ENCODE measurements at regions not wholly inside any gene's neighbourhood (a gene's known extent, or its start where the extent isn't known, plus 50 kb on each side); places are given as distances from the start of the nearest gene placed in this dataset.

GRCh38 chr2:23128684-23129292 is 256.2 kb upstream of the KLHL29 start:
- intact Hi-C loops (cut with DNase I) = no loop called here
- no peak for DNase-seq (ENCODE audit: low spot score)
- ATAC-seq = no peak

GRCh38 chr2:23131066-23131575 is 253.9 kb upstream of the KLHL29 start:
- ATAC-seq (no peak), DNase-seq (ENCODE audit: low spot score) (no peak)
- intact Hi-C loops (cut with DNase I) = no loop called here

- DNase-seq (ENCODE audit: low spot score) (no peak), ATAC-seq (no peak)
- intact Hi-C loops (cut with DNase I) = no loop called here
These were observed 253.0 kb upstream of the KLHL29 start for GRCh38 chr2:23132000-23132399.

- ATAC-seq (no peak), DNase-seq (ENCODE audit: low spot score) (no peak)
- intact Hi-C loops (cut with DNase I) = no loop called here
These were observed 252.0 kb upstream of the KLHL29 start for GRCh38 chr2:23132823-23133595.

DNA sequence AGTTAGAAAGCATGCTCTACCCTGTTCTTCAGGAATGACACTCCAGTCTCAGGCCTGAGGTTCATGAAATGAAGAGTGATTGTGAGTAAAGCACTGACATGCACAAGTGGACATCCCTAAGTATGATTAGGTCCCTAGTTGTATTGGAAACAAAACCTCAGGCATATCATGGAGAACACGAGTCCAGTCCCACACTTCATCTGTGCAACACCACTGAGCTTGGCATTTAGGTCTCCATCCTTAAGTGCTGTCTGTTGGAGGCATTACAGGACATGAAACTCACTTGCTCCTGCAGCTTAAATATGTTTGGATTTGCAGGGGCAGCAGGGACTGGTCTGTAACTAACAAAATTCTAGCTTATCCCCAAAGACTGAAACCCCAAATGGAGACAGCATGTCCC is 250.3 kb upstream of the KLHL29 start:
- intact Hi-C loops (cut with DNase I) = no loop called here
- ATAC-seq (no peak), DNase-seq (ENCODE audit: low spot score) (no peak)

DNA sequence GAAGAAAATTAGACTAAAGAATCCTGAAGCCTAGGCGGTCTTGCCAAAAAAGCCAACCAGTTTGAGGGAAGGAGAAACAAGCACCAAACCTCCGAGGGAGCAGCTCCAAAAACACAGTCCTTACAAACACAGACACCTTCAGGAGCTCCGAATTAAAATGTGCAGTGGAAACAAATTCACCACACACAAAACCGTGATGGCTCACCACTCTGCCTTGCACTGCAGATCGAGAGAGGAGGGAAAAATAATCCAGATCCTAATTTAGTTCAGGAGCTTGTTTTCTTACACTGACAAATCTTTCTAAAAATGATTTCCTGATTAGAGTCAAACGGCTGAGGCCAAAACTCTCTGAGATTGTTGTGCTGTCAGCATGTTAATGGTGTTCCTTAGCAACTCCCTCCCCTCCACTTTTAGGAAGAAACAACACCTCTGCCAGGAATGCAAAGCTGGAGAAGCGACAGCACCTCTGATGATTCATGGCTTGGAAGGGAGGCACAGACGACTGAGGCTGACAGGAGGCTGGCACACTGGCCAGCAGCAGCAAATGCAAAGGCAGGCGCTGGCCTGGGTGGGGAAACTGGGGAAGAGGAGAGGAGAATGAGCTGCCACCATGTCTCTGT is 249.4 kb upstream of the KLHL29 start:
- DNase-seq (ENCODE audit: low spot score) = no peak
- ATAC-seq = no peak
- intact Hi-C loops (cut with DNase I) = no loop called here

GRCh38 chr2:23137166-23137565 is 247.8 kb upstream of the KLHL29 start:
- DNase-seq (ENCODE audit: low spot score) (no peak), ATAC-seq (no peak)
- intact Hi-C loops (cut with DNase I) = no loop called here

- ATAC-seq (no peak), DNase-seq (ENCODE audit: low spot score) (no peak)
- intact Hi-C loops (cut with DNase I) = no loop called here
These were observed 246.3 kb upstream of the KLHL29 start for GRCh38 chr2:23138701-23139100.

GRCh38 chr2:23145460-23145859 is 239.5 kb upstream of the KLHL29 start:
- DNase-seq (ENCODE audit: low spot score) (no peak), ATAC-seq (no peak)
- intact Hi-C loops (cut with DNase I) = no loop called here

GRCh38 chr2:23146011-23146410 is 239.0 kb upstream of the KLHL29 start:
- intact Hi-C loops (cut with DNase I) = no loop called here
- ATAC-seq (no peak), DNase-seq (ENCODE audit: low spot score) (no peak)

GRCh38 chr2:23148342-23148741 is 236.6 kb upstream of the KLHL29 start:
- no peak for DNase-seq (ENCODE audit: low spot score)
- intact Hi-C loops (cut with DNase I) = no loop called here
- no peak for ATAC-seq

DNA sequence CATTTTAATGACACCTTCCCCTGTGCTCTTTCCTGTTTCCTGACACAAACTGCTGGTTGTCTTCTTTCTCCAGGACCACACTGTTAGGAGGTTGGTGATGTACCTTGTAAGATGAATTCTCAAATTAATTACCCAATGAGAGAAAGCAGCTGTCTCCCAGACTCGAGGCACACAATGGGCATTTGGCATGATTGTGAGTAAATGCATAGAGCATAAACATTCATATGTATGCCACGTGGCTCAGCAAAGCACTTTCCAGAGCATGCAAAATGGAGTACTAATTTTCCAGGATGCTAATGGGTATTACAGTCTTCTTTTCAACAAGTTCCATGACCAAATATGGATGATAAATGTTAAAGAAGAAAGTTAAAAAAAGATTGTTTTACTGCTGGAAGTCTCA is 235.2 kb upstream of the KLHL29 start:
- no peak for ATAC-seq
- no peak for DNase-seq (ENCODE audit: low spot score)
- intact Hi-C loops (cut with DNase I) = no loop called here

- no peak for DNase-seq (ENCODE audit: low spot score)
- intact Hi-C loops (cut with DNase I) = no loop called here
- no peak for ATAC-seq
These were observed 231.5 kb upstream of the KLHL29 start for GRCh38 chr2:23153484-23153883.

DNA sequence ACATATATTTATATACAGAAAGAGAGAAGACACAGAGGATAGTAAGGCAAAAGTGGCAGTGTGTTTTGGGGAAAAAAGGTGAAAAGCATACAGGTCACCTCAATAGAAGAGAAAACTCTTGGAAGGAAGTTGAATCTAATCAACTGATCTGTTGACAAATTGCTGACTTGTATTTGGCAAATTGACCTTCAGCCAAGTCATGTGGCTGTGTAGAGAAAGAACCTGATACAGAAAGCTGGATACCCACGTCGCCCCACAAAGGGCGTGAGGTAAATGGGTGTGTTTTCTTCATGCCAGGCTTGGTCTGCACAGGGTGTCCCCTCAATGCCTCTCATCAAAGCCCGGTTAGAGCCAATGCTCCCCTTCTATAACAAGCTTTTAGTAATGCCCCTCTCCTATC is 230.0 kb upstream of the KLHL29 start:
- intact Hi-C loops (cut with DNase I) = no loop called here
- no peak for ATAC-seq
- DNase-seq (ENCODE audit: low spot score) = no peak

- no peak for DNase-seq (ENCODE audit: low spot score)
- intact Hi-C loops (cut with DNase I) = no loop called here
- ATAC-seq = no peak
These were observed 227.2 kb upstream of the KLHL29 start for GRCh38 chr2:23157812-23158211.

- ATAC-seq (no peak), DNase-seq (ENCODE audit: low spot score) (no peak)
- intact Hi-C loops (cut with DNase I) = no loop called here
These were observed 226.7 kb upstream of the KLHL29 start for GRCh38 chr2:23158306-23158705.

GRCh38 chr2:23159746-23160405 is 225.1 kb upstream of the KLHL29 start:
- ATAC-seq (no peak), DNase-seq (ENCODE audit: low spot score) (no peak)
- intact Hi-C loops (cut with DNase I) = no loop called here

DNA sequence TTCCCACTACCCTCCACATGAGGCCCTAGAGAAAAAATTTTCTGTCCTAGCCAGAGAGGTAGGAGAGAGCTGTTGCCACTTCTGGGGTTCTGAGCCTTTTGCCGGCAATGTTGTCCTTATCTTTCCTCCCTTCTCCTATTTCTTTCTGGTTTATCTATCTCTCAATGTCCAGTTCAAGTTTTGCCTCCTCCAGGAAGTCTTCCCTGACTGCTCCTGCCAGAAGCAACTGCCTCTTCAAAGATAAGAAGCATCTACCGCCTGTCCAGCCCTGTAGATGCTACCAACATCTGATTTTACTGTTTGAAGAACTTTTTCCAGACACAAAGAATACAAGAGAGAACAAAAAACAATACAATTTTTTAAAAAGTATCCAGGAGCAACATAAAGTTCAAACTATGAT is 220.8 kb upstream of the KLHL29 start:
- DNase-seq (ENCODE audit: low spot score) (no peak), ATAC-seq (no peak)
- intact Hi-C loops (cut with DNase I) = no loop called here

GRCh38 chr2:23169896-23170295 is 215.1 kb upstream of the KLHL29 start:
- ATAC-seq = no peak

DNA sequence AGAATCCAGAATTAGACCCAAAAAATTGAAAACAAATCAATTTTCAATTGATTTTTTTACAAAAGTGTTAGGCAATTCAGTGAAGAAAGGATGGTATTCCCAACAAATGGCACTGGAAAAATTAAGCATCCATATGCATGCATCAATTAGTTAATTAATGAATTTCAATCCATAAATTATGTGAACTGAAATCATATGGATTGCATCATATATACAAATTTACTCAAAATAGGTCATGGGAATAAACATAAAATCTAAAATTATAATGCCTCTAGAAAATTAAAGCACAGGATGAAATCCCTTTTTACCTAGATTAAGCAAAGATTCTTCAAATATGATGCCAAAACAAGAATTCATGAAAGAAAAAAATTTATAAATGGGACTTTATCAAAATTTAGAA is 213.9 kb upstream of the KLHL29 start:
- intact Hi-C loops (cut with DNase I) = no loop called here

More at GRCh38 chr2:23169896-23170295, 215.1 kb upstream of the KLHL29 start:
- intact Hi-C loops (cut with DNase I) = no loop called here
- DNase-seq (ENCODE audit: low spot score) = no peak

More for the DNA sequence above, 213.9 kb upstream of the KLHL29 start:
- ATAC-seq (no peak), DNase-seq (ENCODE audit: low spot score) (no peak)

All from sciatic nerve (tissue), 2 donors.